BLaER1 treated with 17β-estradiol and CSF1 and Interleukin-3, amounts not matched to agents 10 nM and 100 nM (cell line): ENCODE measurements at regions not wholly inside any gene's neighbourhood (a gene's known extent, or its start where the extent isn't known, plus 50 kb on each side); places are given as distances from the start of the nearest gene placed in this dataset.
A peak's percentile ranks its signal among the peaks of the same experiment; 100 is the strongest.

Source experiments
- H3K27ac ChIP-seq, 11 experiments: shearing (Covaris generic); formaldehyde crosslinking; 2 replicates each; pipeline ENCODE4 v1.8.1; 2022
- H3K27me3 ChIP-seq, 11 experiments: shearing (Covaris generic); formaldehyde crosslinking; 2 replicates each; pipeline ENCODE4 v1.8.1; 2022
- H3K36me3 ChIP-seq, 11 experiments: shearing (Covaris generic); formaldehyde crosslinking; 2 replicates each; pipeline ENCODE4 v1.8.1; 2022
- H3K4me1 ChIP-seq, 10 experiments: shearing (Covaris generic); formaldehyde crosslinking; 2 replicates each; pipeline ENCODE4 v1.8.1; 2022
- H3K4me2 ChIP-seq, 11 experiments: shearing (Covaris generic); formaldehyde crosslinking; 2 replicates each; pipeline ENCODE4 v1.8.1; 2022
- H3K4me3 ChIP-seq, 10 experiments: shearing (Covaris generic); formaldehyde crosslinking; 2 replicates each; pipeline ENCODE4 v1.8.1; 2022
- H3K9ac ChIP-seq, 11 experiments: shearing (Covaris generic); formaldehyde crosslinking; 2 replicates each; pipeline ENCODE4 v1.8.1; 2022
- H3K9me3 ChIP-seq, 11 experiments: shearing (Covaris generic); formaldehyde crosslinking; replicated peaks in 1 of 11; 2 replicates each; pipeline ENCODE4 v1.8.1; 2022
- H4K20me1 ChIP-seq, 11 experiments: shearing (Covaris generic); formaldehyde crosslinking; 2 replicates each; pipeline ENCODE4 v1.8.1; 2022
- Cebpa-rat ChIP-seq, 11 experiments: shearing (Covaris generic); IDR thresholded peaks; 2 replicates each; pipeline ENCODE4 v1.8.1; 2022

DNA sequence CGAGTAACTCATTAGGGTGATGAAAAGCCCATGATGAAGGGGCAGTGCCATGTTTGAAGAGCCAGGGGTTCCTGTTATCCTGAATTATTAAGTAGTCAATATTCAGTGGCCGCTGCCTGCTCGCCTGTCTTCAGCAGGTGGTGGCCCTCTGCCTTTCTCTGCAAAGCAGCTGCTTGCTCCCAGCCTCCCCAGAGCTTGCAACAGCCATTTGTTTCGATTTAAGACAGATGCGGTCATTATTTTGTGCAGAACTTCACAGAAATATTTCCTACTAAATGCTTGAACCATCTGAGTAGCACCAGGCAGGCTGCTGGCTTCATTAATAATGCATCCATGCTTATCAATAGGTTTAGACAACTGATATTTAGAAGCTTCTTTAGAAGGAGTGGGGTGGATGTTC lies 104.3 kb upstream of the TTC29 start:
- TF ChIP-seq Cebpa-rat (IDR thresholded peaks at IDR 0.05), result no peak
- H3K27ac ChIP-seq, result no peak overlapping the region
- no peaks in the 10 kb centered on the region for H3K4me1 ChIP-seq
- H3K9me3 ChIP-seq, result peaks cover 0 to 7% (median 0%) of the 10 kb centered on the region in 11 experiments; a peak in 6 of 22 replicates
- H3K4me2 ChIP-seq, result no peak overlapping the region
- H3K36me3 ChIP-seq, result no peaks in the 10 kb centered on the region
- H3K27me3 ChIP-seq, result no peaks in the 10 kb centered on the region
- no peak overlapping the region for H3K4me3 ChIP-seq
- no peak overlapping the region for H3K9ac ChIP-seq
- no peaks in the 10 kb centered on the region for H4K20me1 ChIP-seq

DNA sequence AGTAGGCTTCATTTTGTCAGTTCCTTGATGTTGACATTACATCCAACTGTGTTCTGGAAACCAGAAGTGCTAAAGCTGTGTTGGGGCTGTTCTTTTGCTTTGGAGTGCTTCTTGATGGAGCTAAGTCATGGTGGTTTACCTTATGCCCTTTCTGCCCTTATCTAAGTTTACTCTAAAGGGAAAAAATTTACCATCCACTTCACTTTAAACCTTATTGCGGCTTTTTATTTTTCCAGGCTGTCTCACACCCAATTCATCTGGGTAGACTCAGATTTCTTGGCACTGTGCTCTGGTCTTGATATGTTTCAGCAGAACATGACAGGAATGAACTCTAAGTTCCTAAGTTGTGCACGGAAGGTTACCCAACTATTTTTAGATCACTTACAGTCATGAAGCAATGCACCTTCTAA lies 104.7 kb upstream of the TTC29 start:
- no peaks in the 10 kb centered on the region for H3K36me3 ChIP-seq
- no peaks in the 10 kb centered on the region for H4K20me1 ChIP-seq
- TF ChIP-seq Cebpa-rat (IDR thresholded peaks at IDR 0.05), result no peak
- H3K27ac ChIP-seq, result no peak overlapping the region
- H3K4me2 ChIP-seq, result no peak overlapping the region
- H3K27me3 ChIP-seq, result no peaks in the 10 kb centered on the region
- H3K9ac ChIP-seq, result no peak overlapping the region
- no peak overlapping the region for H3K4me3 ChIP-seq
- H3K9me3 ChIP-seq, result peaks cover 0 to 7% (median 0%) of the 10 kb centered on the region in 11 experiments; a peak in 6 of 22 replicates
- H3K4me1 ChIP-seq, result no peaks in the 10 kb centered on the region

DNA sequence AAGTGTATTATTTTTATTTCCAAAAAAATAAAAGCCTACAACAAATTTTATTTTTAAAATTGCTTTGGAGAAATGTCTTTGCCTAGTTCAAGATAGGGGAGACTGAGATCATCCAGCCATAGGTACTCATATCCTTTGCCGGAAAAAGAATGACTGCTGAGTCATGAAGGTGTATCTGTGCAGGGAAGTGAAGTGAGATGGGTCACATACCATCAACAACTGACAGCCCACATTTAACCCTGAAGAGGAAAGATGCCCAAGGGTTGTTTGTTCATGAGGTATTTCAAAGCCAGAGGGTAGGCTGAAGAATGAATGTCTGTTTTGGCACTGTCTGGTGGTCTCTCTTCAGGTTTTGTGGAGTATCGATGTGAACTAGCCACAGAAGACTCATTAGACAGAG lies 106.7 kb upstream of the TTC29 start:
- no peak overlapping the region for H3K9ac ChIP-seq
- H4K20me1 ChIP-seq, result no peaks in the 10 kb centered on the region
- H3K4me1 ChIP-seq, result peaks cover 0 to 3% (median 0%) of the 10 kb centered on the region in 10 experiments; a peak in 1 of 20 replicates
- no peak overlapping the region for H3K4me3 ChIP-seq
- H3K36me3 ChIP-seq, result no peaks in the 10 kb centered on the region
- no peak for TF ChIP-seq Cebpa-rat (IDR thresholded peaks at IDR 0.05)
- peaks cover 0 to 7% (median 0%) of the 10 kb centered on the region in 11 experiments; a peak in 6 of 22 replicates for H3K9me3 ChIP-seq
- H3K27me3 ChIP-seq, result no peaks in the 10 kb centered on the region
- no peak overlapping the region for H3K4me2 ChIP-seq
- no peak overlapping the region for H3K27ac ChIP-seq

- no peak for TF ChIP-seq Cebpa-rat (IDR thresholded peaks at IDR 0.05)
- no peaks in the 10 kb centered on the region for H3K27me3 ChIP-seq
- H3K4me3 ChIP-seq, result no peak overlapping the region
- H3K9ac ChIP-seq, result no peak overlapping the region
- no peak overlapping the region for H3K27ac ChIP-seq
- H4K20me1 ChIP-seq, result no peaks in the 10 kb centered on the region
- H3K4me1 ChIP-seq, result peaks cover 0 to 13% (median 0%) of the 10 kb centered on the region in 10 experiments; a peak in 4 of 20 replicates
- no peaks in the 10 kb centered on the region for H3K9me3 ChIP-seq
- no peaks in the 10 kb centered on the region for H3K36me3 ChIP-seq
- no peak overlapping the region for H3K4me2 ChIP-seq
Observed at GRCh38 chr4:147054228-147054872, 108.7 kb upstream of the TTC29 start.

GRCh38 chr4:147056940-147057610 lies 111.4 kb upstream of the TTC29 start:
- peak overlapping the region in 5 of 11 experiments; percentile 6 to 51 (median 28); a peak in 10 of 22 replicates for H3K9ac ChIP-seq
- no peaks in the 10 kb centered on the region for H3K27me3 ChIP-seq
- H3K9me3 ChIP-seq, result no peaks in the 10 kb centered on the region
- H3K4me1 ChIP-seq, result peaks cover 0 to 15% (median 0%) of the 10 kb centered on the region in 10 experiments; a peak in 4 of 20 replicates
- H3K4me3 ChIP-seq, result peak overlapping the region in 8 of 10 experiments; percentile 1 to 42 (median 26); a peak in 9 of 20 replicates
- no peaks in the 10 kb centered on the region for H4K20me1 ChIP-seq
- H3K4me2 ChIP-seq, result peak overlapping the region; percentile 27 to 65 (median 46); a peak in 18 of 22 replicates
- H3K36me3 ChIP-seq, result no peaks in the 10 kb centered on the region
- H3K27ac ChIP-seq, result peak overlapping the region in 10 of 11 experiments; percentile 19 to 68 (median 41); a peak in 16 of 22 replicates
- no peak for TF ChIP-seq Cebpa-rat (IDR thresholded peaks at IDR 0.05)

DNA sequence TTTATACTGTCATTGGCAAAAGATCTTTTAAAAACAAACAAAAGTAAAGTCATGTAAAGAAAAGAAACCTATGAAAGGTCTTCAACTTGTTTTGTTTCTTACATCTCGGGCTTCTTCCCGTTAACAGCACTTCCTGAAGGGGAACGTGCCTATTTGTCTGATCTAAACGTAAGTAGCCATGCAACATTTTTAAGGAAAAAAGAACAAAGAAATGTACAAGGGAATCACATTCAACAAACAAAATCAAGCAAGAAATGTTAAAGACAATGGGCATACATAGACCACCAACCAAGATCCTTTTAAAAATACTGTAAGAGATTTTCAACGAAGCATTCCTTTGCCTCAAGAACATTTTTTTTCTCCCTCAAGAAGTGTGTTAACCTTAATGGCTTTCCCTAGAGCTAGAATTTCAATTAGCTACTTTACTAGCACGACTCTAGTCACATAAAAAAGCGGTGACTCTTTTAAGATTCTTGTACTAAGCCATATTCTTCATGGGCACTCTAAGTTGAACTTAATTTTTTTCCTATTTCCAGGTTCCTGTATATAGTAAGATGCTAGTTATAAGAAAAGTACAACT lies 112.0 kb upstream of the TTC29 start:
- TF ChIP-seq Cebpa-rat (IDR thresholded peaks at IDR 0.05), result no peak
- Histone ChIP-seq H3K9me3 (no peaks in the 10 kb centered on the region), H4K20me1 (no peaks in the 10 kb centered on the region), H3K9ac (peak overlapping the region in 5 of 11 experiments; percentile 6 to 51 (median 28); a peak in 10 of 22 replicates), H3K36me3 (no peaks in the 10 kb centered on the region), H3K4me3 (peak overlapping the region in 8 of 10 experiments; percentile 1 to 42 (median 26); a peak in 8 of 20 replicates), H3K4me1 (peaks cover 0 to 15% (median 0%) of the 10 kb centered on the region in 10 experiments; a peak in 4 of 20 replicates), H3K27me3 (no peaks in the 10 kb centered on the region), H3K4me2 (peak overlapping the region; percentile 27 to 65 (median 46); a peak in 16 of 22 replicates), H3K27ac (peak overlapping the region in 10 of 11 experiments; percentile 19 to 68 (median 41); a peak in 16 of 22 replicates)

- TF ChIP-seq Cebpa-rat (IDR thresholded peaks at IDR 0.05), result no peak
- Histone ChIP-seq H3K4me2 (peak overlapping the region in 2 of 11 experiments; percentile 38 to 57; a peak in 5 of 22 replicates), H3K9me3 (no peaks in the 10 kb centered on the region), H4K20me1 (no peaks in the 10 kb centered on the region), H3K4me3 (no peak overlapping the region), H3K27me3 (no peaks in the 10 kb centered on the region), H3K4me1 (peaks cover 0 to 15% (median 0%) of the 10 kb centered on the region in 10 experiments; a peak in 4 of 20 replicates), H3K27ac (no peak overlapping the region), H3K9ac (no peak overlapping the region), H3K36me3 (no peaks in the 10 kb centered on the region)
Observed at GRCh38 chr4:147059064-147059731, 113.5 kb upstream of the TTC29 start.

DNA sequence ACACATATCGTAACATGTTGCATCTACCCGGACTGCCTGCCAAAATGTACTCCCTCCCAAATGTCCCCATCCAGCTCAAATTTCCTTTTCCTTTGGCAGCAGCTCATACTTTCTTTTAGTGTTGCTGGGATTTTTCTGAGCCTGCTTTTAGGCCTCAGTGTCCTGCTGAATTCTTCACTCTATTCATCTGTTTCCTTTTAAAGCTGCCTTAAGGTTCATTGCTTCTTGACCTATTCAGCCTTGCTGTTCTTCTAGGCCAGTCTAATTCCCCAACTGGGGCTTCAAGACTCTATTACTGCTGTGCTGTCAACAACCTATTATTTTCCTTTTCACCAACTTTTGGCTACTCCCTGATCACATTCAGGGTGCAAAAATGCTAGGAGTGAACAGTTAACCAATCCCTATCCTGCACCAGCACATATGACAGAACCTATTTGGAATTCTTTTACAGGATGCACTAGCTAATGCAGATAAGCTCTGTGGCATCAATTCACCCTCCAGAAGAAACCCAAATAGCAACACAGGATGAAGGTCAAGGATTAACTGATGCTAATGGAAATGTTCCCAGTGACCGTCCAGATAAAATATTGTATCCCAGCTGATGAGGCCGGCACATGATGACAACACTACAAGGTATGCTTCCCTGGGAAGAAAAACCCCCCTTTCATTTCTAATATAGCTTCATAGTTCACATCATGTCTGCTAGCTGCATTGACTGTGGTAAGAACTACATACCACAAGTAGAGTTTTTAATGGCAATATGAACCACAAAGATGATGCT lies 114.7 kb upstream of the TTC29 start:
- Histone ChIP-seq H4K20me1 (no peaks in the 10 kb centered on the region), H3K4me1 (peaks cover 0 to 15% (median 0%) of the 10 kb centered on the region in 10 experiments; a peak in 4 of 20 replicates), H3K27ac (no peak overlapping the region), H3K27me3 (no peaks in the 10 kb centered on the region), H3K9ac (no peak overlapping the region), H3K36me3 (no peaks in the 10 kb centered on the region), H3K9me3 (no peaks in the 10 kb centered on the region), H3K4me2 (no peak overlapping the region), H3K4me3 (no peak overlapping the region)
- no peak for TF ChIP-seq Cebpa-rat (IDR thresholded peaks at IDR 0.05)
